ENCODE measurements at regions not wholly inside any gene's neighbourhood (a gene's known extent, or its start where the extent isn't known, plus 50 kb on each side); places are given as distances from the start of the nearest gene placed in this dataset.

GRCh38 chr4:23241408-23241807 lies 548.7 kb downstream of the GBA3 start:
- Histone ChIP-seq H4K20me1 (ENCODE audit: insufficient read depth, low read depth, low read length) (no peaks in the 10 kb centered on the region), H3K79me2 (ENCODE audit: low read length) (no peaks in the 10 kb centered on the region), H3K27me3 (ENCODE audit: low read length) (no peaks in the 10 kb centered on the region), H2AFZ (ENCODE audit: low read length) (no peak overlapping the region), H3K9me2 (replicated peaks; ENCODE audit: insufficient read depth, low read length) (no peaks in the 10 kb centered on the region), H3K9me3 (ENCODE audit: low read length) (no peaks in the 10 kb centered on the region), H3K36me3 (ENCODE audit: insufficient read depth, low read length) (no peaks in the 10 kb centered on the region), H3K4me2 (ENCODE audit: low read depth, low read length, poor library complexity, severe bottlenecking) (no peak overlapping the region), H3K9ac (ENCODE audit: low read length) (no peak overlapping the region), H3K4me3 (ENCODE audit: low read length) (no peak overlapping the region), H3K27ac (ENCODE audit: low read length) (no peak overlapping the region), H3K4me1 (ENCODE audit: low read length) (no peaks in the 10 kb centered on the region)
- no peak for DNase-seq

- H3K27ac ChIP-seq (ENCODE audit: low read length): no peak overlapping the region
- H2AFZ ChIP-seq (ENCODE audit: low read length): no peak overlapping the region
- no peak for DNase-seq
- no peaks in the 10 kb centered on the region for H3K4me1 ChIP-seq (ENCODE audit: low read length)
- no peaks in the 10 kb centered on the region for H3K27me3 ChIP-seq (ENCODE audit: low read length)
- no peaks in the 10 kb centered on the region for H3K9me3 ChIP-seq (ENCODE audit: low read length)
- H3K9me2 ChIP-seq (replicated peaks; ENCODE audit: insufficient read depth, low read length): no peaks in the 10 kb centered on the region
- no peaks in the 10 kb centered on the region for H3K79me2 ChIP-seq (ENCODE audit: low read length)
- H3K4me2 ChIP-seq (ENCODE audit: low read depth, low read length, poor library complexity, severe bottlenecking): no peak overlapping the region
- H3K9ac ChIP-seq (ENCODE audit: low read length): no peak overlapping the region
- H3K36me3 ChIP-seq (ENCODE audit: insufficient read depth, low read length): no peaks in the 10 kb centered on the region
- no peak overlapping the region for H3K4me3 ChIP-seq (ENCODE audit: low read length)
- H4K20me1 ChIP-seq (ENCODE audit: insufficient read depth, low read depth, low read length): no peaks in the 10 kb centered on the region
These were observed 546.1 kb downstream of the GBA3 start for GRCh38 chr4:23238848-23239247.

- H3K4me1 ChIP-seq (ENCODE audit: low read length): no peaks in the 10 kb centered on the region
- no peak overlapping the region for H3K27ac ChIP-seq (ENCODE audit: low read length)
- no peak overlapping the region for H3K4me3 ChIP-seq (ENCODE audit: low read length)
- no peaks in the 10 kb centered on the region for H3K79me2 ChIP-seq (ENCODE audit: low read length)
- H2AFZ ChIP-seq (ENCODE audit: low read length): no peak overlapping the region
- no peak overlapping the region for H3K9ac ChIP-seq (ENCODE audit: low read length)
- no peaks in the 10 kb centered on the region for H3K27me3 ChIP-seq (ENCODE audit: low read length)
- H3K9me2 ChIP-seq (replicated peaks; ENCODE audit: insufficient read depth, low read length): no peaks in the 10 kb centered on the region
- no peak overlapping the region for H3K4me2 ChIP-seq (ENCODE audit: low read depth, low read length, poor library complexity, severe bottlenecking)
- no peaks in the 10 kb centered on the region for H3K36me3 ChIP-seq (ENCODE audit: insufficient read depth, low read length)
- H4K20me1 ChIP-seq (ENCODE audit: insufficient read depth, low read depth, low read length): no peaks in the 10 kb centered on the region
- no peaks in the 10 kb centered on the region for H3K9me3 ChIP-seq (ENCODE audit: low read length)
- DNase-seq: no peak
These were observed 545.0 kb downstream of the GBA3 start for GRCh38 chr4:23237771-23238170.

GRCh38 chr4:23235628-23236390 lies 543.1 kb downstream of the GBA3 start:
- no peaks in the 10 kb centered on the region for H3K4me1 ChIP-seq (ENCODE audit: low read length)

GRCh38 chr4:23234716-23235115 lies 542.0 kb downstream of the GBA3 start:
- Histone ChIP-seq H3K9me3 (ENCODE audit: low read length) (no peaks in the 10 kb centered on the region), H3K36me3 (ENCODE audit: insufficient read depth, low read length) (no peaks in the 10 kb centered on the region), H3K9me2 (replicated peaks; ENCODE audit: insufficient read depth, low read length) (no peaks in the 10 kb centered on the region), H4K20me1 (ENCODE audit: insufficient read depth, low read depth, low read length) (no peaks in the 10 kb centered on the region), H3K4me2 (ENCODE audit: low read depth, low read length, poor library complexity, severe bottlenecking) (no peak overlapping the region), H3K9ac (ENCODE audit: low read length) (no peak overlapping the region), H2AFZ (ENCODE audit: low read length) (no peak overlapping the region), H3K27ac (ENCODE audit: low read length) (no peak overlapping the region), H3K27me3 (ENCODE audit: low read length) (no peaks in the 10 kb centered on the region), H3K79me2 (ENCODE audit: low read length) (no peaks in the 10 kb centered on the region), H3K4me3 (ENCODE audit: low read length) (no peak overlapping the region), H3K4me1 (ENCODE audit: low read length) (no peaks in the 10 kb centered on the region)
- no peak for DNase-seq

More at GRCh38 chr4:23235628-23236390, 543.1 kb downstream of the GBA3 start:
- H3K9me2 ChIP-seq (replicated peaks; ENCODE audit: insufficient read depth, low read length): no peaks in the 10 kb centered on the region
- no peak overlapping the region for H3K4me3 ChIP-seq (ENCODE audit: low read length)
- no peak overlapping the region for H3K9ac ChIP-seq (ENCODE audit: low read length)
- no peaks in the 10 kb centered on the region for H3K36me3 ChIP-seq (ENCODE audit: insufficient read depth, low read length)
- H3K27me3 ChIP-seq (ENCODE audit: low read length): no peaks in the 10 kb centered on the region
- H3K79me2 ChIP-seq (ENCODE audit: low read length): no peaks in the 10 kb centered on the region
- no peak for DNase-seq
- H3K9me3 ChIP-seq (ENCODE audit: low read length): no peaks in the 10 kb centered on the region
- no peaks in the 10 kb centered on the region for H4K20me1 ChIP-seq (ENCODE audit: insufficient read depth, low read depth, low read length)
- no peak overlapping the region for H3K27ac ChIP-seq (ENCODE audit: low read length)
- H3K4me2 ChIP-seq (ENCODE audit: low read depth, low read length, poor library complexity, severe bottlenecking): no peak overlapping the region
- H2AFZ ChIP-seq (ENCODE audit: low read length): no peak overlapping the region

- DNase-seq: no peak
- Histone ChIP-seq H3K27me3 (ENCODE audit: low read length) (no peaks in the 10 kb centered on the region), H4K20me1 (ENCODE audit: insufficient read depth, low read depth, low read length) (no peaks in the 10 kb centered on the region), H3K9me2 (replicated peaks; ENCODE audit: insufficient read depth, low read length) (no peaks in the 10 kb centered on the region), H3K4me3 (ENCODE audit: low read length) (no peak overlapping the region), H3K27ac (ENCODE audit: low read length) (no peak overlapping the region), H3K4me2 (ENCODE audit: low read depth, low read length, poor library complexity, severe bottlenecking) (no peak overlapping the region), H3K79me2 (ENCODE audit: low read length) (no peaks in the 10 kb centered on the region), H2AFZ (ENCODE audit: low read length) (no peak overlapping the region), H3K9ac (ENCODE audit: low read length) (no peak overlapping the region), H3K36me3 (ENCODE audit: insufficient read depth, low read length) (no peaks in the 10 kb centered on the region), H3K9me3 (ENCODE audit: low read length) (no peaks in the 10 kb centered on the region), H3K4me1 (ENCODE audit: low read length) (no peaks in the 10 kb centered on the region)
These were observed 541.3 kb downstream of the GBA3 start for GRCh38 chr4:23234018-23234417.

- Histone ChIP-seq H3K9ac (ENCODE audit: low read length) (no peak overlapping the region), H3K9me3 (ENCODE audit: low read length) (no peaks in the 10 kb centered on the region), H3K27me3 (ENCODE audit: low read length) (no peaks in the 10 kb centered on the region), H2AFZ (ENCODE audit: low read length) (no peak overlapping the region), H3K4me2 (ENCODE audit: low read depth, low read length, poor library complexity, severe bottlenecking) (no peak overlapping the region), H4K20me1 (ENCODE audit: insufficient read depth, low read depth, low read length) (no peaks in the 10 kb centered on the region), H3K27ac (ENCODE audit: low read length) (no peak overlapping the region), H3K36me3 (ENCODE audit: insufficient read depth, low read length) (no peaks in the 10 kb centered on the region), H3K9me2 (replicated peaks; ENCODE audit: insufficient read depth, low read length) (no peaks in the 10 kb centered on the region), H3K79me2 (ENCODE audit: low read length) (no peaks in the 10 kb centered on the region), H3K4me1 (ENCODE audit: low read length) (no peaks in the 10 kb centered on the region), H3K4me3 (ENCODE audit: low read length) (no peak overlapping the region)
- DNase-seq: no peak
These were observed 540.9 kb downstream of the GBA3 start for GRCh38 chr4:23233596-23233995.

- Histone ChIP-seq H3K4me2 (ENCODE audit: low read depth, low read length, poor library complexity, severe bottlenecking) (no peak overlapping the region), H4K20me1 (ENCODE audit: insufficient read depth, low read depth, low read length) (no peaks in the 10 kb centered on the region), H3K36me3 (ENCODE audit: insufficient read depth, low read length) (no peaks in the 10 kb centered on the region), H3K9me2 (replicated peaks; ENCODE audit: insufficient read depth, low read length) (no peaks in the 10 kb centered on the region), H2AFZ (ENCODE audit: low read length) (no peak overlapping the region), H3K79me2 (ENCODE audit: low read length) (no peaks in the 10 kb centered on the region), H3K4me1 (ENCODE audit: low read length) (no peaks in the 10 kb centered on the region), H3K27ac (ENCODE audit: low read length) (no peak overlapping the region), H3K4me3 (ENCODE audit: low read length) (no peak overlapping the region), H3K9me3 (ENCODE audit: low read length) (no peaks in the 10 kb centered on the region), H3K27me3 (ENCODE audit: low read length) (no peaks in the 10 kb centered on the region), H3K9ac (ENCODE audit: low read length) (no peak overlapping the region)
- DNase-seq: no peak
These were observed 540.2 kb downstream of the GBA3 start for GRCh38 chr4:23232987-23233386.
